GM12878 (cell line): ENCODE measurements at regions not wholly inside any gene's neighbourhood (a gene's known extent, or its start where the extent isn't known, plus 50 kb on each side); places are given as distances from the start of the nearest gene placed in this dataset.

Experiments used
- ATAC-seq: fragments of 200-7000 bp; cut with Tn5 transposase; 3 replicates; pipeline ENCODE4 v1.9.1; 2020; ENCODE audit warnings: mild to moderate bottlenecking, moderate library complexity
- BruUV-seq: library from RNA; stranded (reverse); fragments of 400-500 nt; replicated peaks from 2 replicates; lab custom pipeline; 2021; lab: Mats Ljungman, UMichigan
- CTCF ChIA-PET: fragments of 300-600 bp; sonication (Branson Sonifier 250); formaldehyde crosslinking; extraction: SDS; loops from one replicate; lab custom pipeline; 2021; ENCODE audit warnings: inconsistent platforms; lab: Yijun Ruan, JAX
- POLR2A ChIA-PET: fragments of 350-600 bp; formaldehyde crosslinking; extraction: SDS; loops from one replicate; lab custom pipeline; 2021; ENCODE audit warnings: inconsistent platforms; lab: Charles Lee
- RAD21 ChIA-PET: fragments of 300-600 bp; sonication (Branson Sonifier 250); formaldehyde crosslinking; loops from one replicate; lab custom pipeline; 2023; ENCODE audit warnings: antibody characterized with exemption; ENCODE audit not compliant: unreplicated experiment; lab: Charles Lee
- SMC1A ChIA-PET: fragments of 300-600 bp; sonication (Branson Sonifier 250); formaldehyde crosslinking; loops from one replicate; lab custom pipeline; 2023; ENCODE audit not compliant: unreplicated experiment, uncharacterized antibody; lab: Charles Lee
- DNase-seq: peaks from one replicate; pipeline ENCODE4 v3.0.0-alpha.2; 2011; ENCODE audit warnings: low read depth, low spot score
- FAIRE-seq: peaks from 3 replicates; lab custom pipeline; 2011; peaks lifted over from hg19 to GRCh38; lab: Jason Lieb, UNC
- H2AFZ ChIP-seq: 2 replicates; pipeline ENCODE4 v1.6.0; 2011; ENCODE audit warnings: low read depth, low read length, control low read depth; ENCODE audit not compliant: control insufficient read depth
- H3K27ac ChIP-seq: 2 replicates; pipeline ENCODE4 v1.5.1; 2011; ENCODE audit warnings: control low read depth; ENCODE audit not compliant: control insufficient read depth, insufficient read depth
- H3K27me3 ChIP-seq, 2 experiments: replicated peaks in 1 of 2; 2 replicates each; pipeline versions ENCODE4 v1.6.0 to v1.6.1; 2011; ENCODE audit warnings: low read length in 1 of 2; ENCODE audit not compliant: control insufficient read depth in 2 of 2, insufficient read depth in 2 of 2
- H3K36me3 ChIP-seq, 2 experiments: 2 replicates each; pipeline ENCODE4 v1.5.1; 2011; ENCODE audit warnings: low read length in 1 of 2; ENCODE audit not compliant: control insufficient read depth in 2 of 2, insufficient read depth in 2 of 2
- H3K4me1 ChIP-seq: 2 replicates; pipeline ENCODE4 v1.6.1; 2011; ENCODE audit warnings: mild to moderate bottlenecking, low read length, moderate library complexity, mixed read lengths; ENCODE audit not compliant: control insufficient read depth, insufficient read depth
- H3K4me2 ChIP-seq: 2 replicates; pipeline ENCODE4 v1.6.0; 2011; ENCODE audit warnings: control low read depth; ENCODE audit not compliant: control insufficient read depth, insufficient read depth
- H3K4me3 ChIP-seq: fragments of 200-600 bp; sonication (generic); 2 replicates; pipeline ENCODE4 v1.5.1; 2016
- H3K79me2 ChIP-seq: 2 replicates; pipeline ENCODE4 v1.6.0; 2011; ENCODE audit warnings: low read length; ENCODE audit not compliant: control insufficient read depth, insufficient read depth
- H3K9ac ChIP-seq: 2 replicates; pipeline ENCODE4 v1.8.0; 2011; ENCODE audit warnings: low read length, control low read depth, mixed read lengths; ENCODE audit not compliant: control insufficient read depth, insufficient read depth
- H3K9me3 ChIP-seq: replicated peaks from 3 replicates; pipeline ENCODE4 v1.5.1; 2011; ENCODE audit warnings: mild to moderate bottlenecking, low read length; ENCODE audit not compliant: control insufficient read depth, insufficient read depth
- H4K20me1 ChIP-seq: 2 replicates; pipeline ENCODE4 v1.6.0; 2011; ENCODE audit not compliant: control insufficient read depth, insufficient read depth
- BCL11A ChIP-seq: IDR thresholded peaks from 2 replicates; pipeline ENCODE4 v1.6.1; 2011; ENCODE audit warnings: low read depth, low read length
- BMI1 ChIP-seq: fragments of 450-650 bp; IDR thresholded peaks from 2 replicates; pipeline ENCODE4 v1.6.1; 2016; ENCODE audit warnings: mild to moderate bottlenecking, moderate library complexity, borderline replicate concordance
- CEBPB ChIP-seq, 2 experiments: fragments of 150-350 bp in 1 of 2; IDR thresholded peaks; 2 replicates each; pipeline ENCODE4 v1.6.1; 2012 to 2014; ENCODE audit warnings: low read depth in 2 of 2, low read length in 2 of 2, borderline replicate concordance in 1 of 2, inconsistent platforms in 1 of 2
- CHD4 ChIP-seq: fragments of 200-600 bp; sonication (generic); IDR thresholded peaks from 2 replicates; pipeline ENCODE4 v1.6.1; 2016; ENCODE audit warnings: mild to moderate bottlenecking
- ESRRA ChIP-seq: IDR thresholded peaks from 2 replicates; pipeline ENCODE4 v1.6.1; 2012; ENCODE audit warnings: mild to moderate bottlenecking, low read length, improper control_type of control experiment
- GABPA ChIP-seq: IDR thresholded peaks from 2 replicates; pipeline ENCODE4 v1.6.1; 2014; ENCODE audit warnings: antibody characterized with exemption, low read depth, mild to moderate bottlenecking, inconsistent platforms
- KLF5 ChIP-seq: fragments of 450-650 bp; IDR thresholded peaks from 2 replicates; pipeline ENCODE4 v1.6.1; 2014; ENCODE audit warnings: mild to moderate bottlenecking; ENCODE audit not compliant: partially characterized antibody
- LARP7 ChIP-seq: fragments of 450-650 bp; IDR thresholded peaks from 2 replicates; pipeline ENCODE4 v1.6.1; 2017; ENCODE audit warnings: mild to moderate bottlenecking
- MEF2B ChIP-seq: fragments of 450-650 bp; IDR thresholded peaks from 2 replicates; pipeline ENCODE4 v1.6.1; 2018; ENCODE audit warnings: mild to moderate bottlenecking, moderate library complexity; ENCODE audit not compliant: partially characterized antibody, poor library complexity, severe bottlenecking
- MTA3 ChIP-seq: IDR thresholded peaks from 2 replicates; pipeline ENCODE4 v1.6.1; 2012; ENCODE audit warnings: low read length, inconsistent platforms, borderline replicate concordance
- NFXL1 ChIP-seq: fragments of 450-650 bp; IDR thresholded peaks from 2 replicates; pipeline ENCODE4 v1.6.1; 2017; ENCODE audit warnings: antibody characterized with exemption, mild to moderate bottlenecking, borderline replicate concordance
- RFX5 ChIP-seq: IDR thresholded peaks from 2 replicates; pipeline ENCODE4 v1.6.1; 2011; ENCODE audit warnings: low read depth, low read length, improper control_type of control experiment
- SMARCA5 ChIP-seq: fragments of 450-650 bp; IDR thresholded peaks from 2 replicates; pipeline ENCODE4 v1.6.1; 2017; ENCODE audit warnings: mild to moderate bottlenecking
- SMC3 ChIP-seq: IDR thresholded peaks from 2 replicates; pipeline ENCODE4 v1.6.1; 2011; ENCODE audit warnings: low read length, improper control_type of control experiment, borderline replicate concordance
- STAT1 ChIP-seq: fragments of 450-650 bp; conservative IDR thresholded peaks from 2 replicates; pipeline ENCODE4 v1.6.1; 2014; ENCODE audit warnings: antibody characterized with exemption, mild to moderate bottlenecking
- STAT3 ChIP-seq: IDR thresholded peaks from 2 replicates; pipeline ENCODE4 v1.6.1; 2011; ENCODE audit warnings: low read depth, low read length, improper control_type of control experiment
- WGBS: methylation state at CpG from one replicate; pipeline ENCODE4 v1.1.6; 2016; ENCODE audit warnings: low lambda C conversion rate; ENCODE audit not compliant: insufficient replicate concordance, insufficient coverage; ENCODE audit errors: missing lambda C conversion rate; 5-methylcytosine and 5-hydroxymethylcytosine counted together
- in situ Hi-C: fragments of 300-500 bp; cut with MboI; formaldehyde crosslinking; loops from 9 replicates; pipeline ENCODE4 v1.14.3; 2018; ENCODE audit warnings: mixed read lengths
- intact Hi-C: fragments of 100-400 bp; cut with micrococcal nuclease; formaldehyde crosslinking; loops from one replicate; pipeline ENCODE4 v1.14.2; 2022; ENCODE audit not compliant: unreplicated experiment
- TF ChIP-seq, protein P1 (sequence below): IDR thresholded peaks from 2 replicates; pipeline ENCODE4 v1.6.1; 2011; ENCODE audit warnings: low read depth, mild to moderate bottlenecking, low read length, moderate library complexity, borderline replicate concordance; ENCODE audit errors: extremely low read depth
- TF ChIP-seq, protein P2 (sequence below): fragments of 450-650 bp; IDR thresholded peaks from 2 replicates; pipeline ENCODE4 v1.6.1; 2016; ENCODE audit warnings: mild to moderate bottlenecking

- Histone ChIP-seq H4K20me1 (no peaks in the 10 kb centered on the region), H3K79me2 (no peaks in the 10 kb centered on the region), H2AFZ (no peak overlapping the region), H3K9me3 (no peaks in the 10 kb centered on the region), H3K27me3 (no peaks in the 10 kb centered on the region), H3K9ac (no peak overlapping the region), H3K27ac (no peak overlapping the region), H3K36me3 (no peaks in the 10 kb centered on the region), H3K4me3 (no peak overlapping the region), H3K4me1 (no peaks in the 10 kb centered on the region), H3K4me2 (no peak overlapping the region)
- DNase-seq (no peak), ATAC-seq (no peak), FAIRE-seq (no peak)
- ChIA-PET POLR2A (no interaction called here), CTCF (interaction anchor here (0.8 to 1.5 kb wide), 3 partner anchors 16 to 72 kb away, joined by 3 to 8 read pairs (median 3); no protein-coding TSS in a partner anchor), RAD21 (interaction anchor here (0.6 to 1.3 kb wide), 4 partner anchors 12 to 697 kb away, joined by 3 to 6 read pairs (median 4); no protein-coding TSS in a partner anchor), SMC1A (interaction anchor here (0.6 to 1.4 kb wide), 8 partner anchors 8 to 138 kb away, joined by 3 to 4 read pairs (median 3); no protein-coding TSS in a partner anchor)
- in situ Hi-C loops, result no loop called here
- intact Hi-C loops, result loop anchor here (10.0 kb wide), 1 partner anchor 62 kb away; no protein-coding TSS in a partner anchor
- BruUV-seq, result no TSS peak
- TF ChIP-seq, protein P1, sequence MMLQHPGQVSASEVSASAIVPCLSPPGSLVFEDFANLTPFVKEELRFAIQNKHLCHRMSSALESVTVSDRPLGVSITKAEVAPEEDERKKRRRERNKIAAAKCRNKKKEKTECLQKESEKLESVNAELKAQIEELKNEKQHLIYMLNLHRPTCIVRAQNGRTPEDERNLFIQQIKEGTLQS, result no peak
- 49% methylated on average over 6 of the region's 6 CpGs for WGBS
Measured at GRCh38 chr9:99303177-99303576, 81.1 kb downstream of the SEC61B start.

DNA sequence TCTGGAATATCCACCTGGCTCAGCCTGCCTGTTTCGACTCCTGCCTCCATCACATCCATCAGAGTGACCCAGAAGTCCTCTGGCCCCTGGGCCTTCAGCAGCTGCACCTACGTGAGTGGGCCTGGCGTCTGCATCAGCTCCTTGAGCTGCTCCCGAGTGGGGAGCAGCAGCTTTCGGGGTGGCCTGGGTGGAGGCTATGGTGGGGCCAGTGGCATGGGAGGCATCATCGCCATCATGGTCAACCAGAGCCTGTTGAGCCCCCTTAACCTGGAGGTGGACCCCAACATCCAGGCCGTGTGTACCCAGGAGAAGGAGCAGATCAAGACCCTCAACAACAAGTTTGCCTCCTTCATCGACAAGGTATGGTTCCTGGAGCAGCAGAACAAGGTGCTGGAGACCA, 83.0 kb downstream of the SEC61B start:
- Histone ChIP-seq H4K20me1 (no peaks in the 10 kb centered on the region), H3K4me3 (no peak overlapping the region), H3K36me3 (no peaks in the 10 kb centered on the region), H3K79me2 (no peaks in the 10 kb centered on the region), H3K27me3 (no peaks in the 10 kb centered on the region), H3K4me1 (peaks cover 5% of the 10 kb centered on the region; the same call in 1 of the 2 replicates), H3K9me3 (no peaks in the 10 kb centered on the region), H2AFZ (no peak overlapping the region), H3K4me2 (no peak overlapping the region), H3K9ac (no peak overlapping the region), H3K27ac (no peak overlapping the region)
- ChIA-PET SMC1A (interaction anchor here (0.9 to 1.3 kb wide), 3 partner anchors 9 to 73 kb away, joined by 3 read pairs; no protein-coding TSS in a partner anchor), RAD21 (no interaction called here), POLR2A (no interaction called here), CTCF (interaction anchor here (1.3 kb wide), 1 partner anchor 14 kb away, joined by 4 read pairs; no protein-coding TSS in a partner anchor)
- 28% methylated on average over 8 of the region's 8 CpGs for WGBS
- intact Hi-C loops, result loop anchor here (10.0 kb wide), 1 partner anchor 60 kb away; no protein-coding TSS in a partner anchor
- DNase-seq, result no peak
- ATAC-seq, result no peak
- in situ Hi-C loops, result no loop called here
- no peak for FAIRE-seq
- no TSS peak for BruUV-seq
- TF ChIP-seq CHD4 (no peak), ESRRA (no peak), MTA3 (no peak), RFX5 (no peak), KLF5 (no peak), NFXL1 (no peak), BCL11A (no peak), CEBPB (IDR thresholded peaks at IDR 0.05; ENCODE audit: borderline replicate concordance in 1 of 2, low read depth in 2 of 2, low read length in 2 of 2) (no peak), STAT1 (no peak), STAT3 (no peak), BMI1 (no peak), SMC3 (no peak), LARP7 (no peak), MEF2B (no peak), SMARCA5 (no peak), GABPA (no peak)
- TF ChIP-seq, protein P2, sequence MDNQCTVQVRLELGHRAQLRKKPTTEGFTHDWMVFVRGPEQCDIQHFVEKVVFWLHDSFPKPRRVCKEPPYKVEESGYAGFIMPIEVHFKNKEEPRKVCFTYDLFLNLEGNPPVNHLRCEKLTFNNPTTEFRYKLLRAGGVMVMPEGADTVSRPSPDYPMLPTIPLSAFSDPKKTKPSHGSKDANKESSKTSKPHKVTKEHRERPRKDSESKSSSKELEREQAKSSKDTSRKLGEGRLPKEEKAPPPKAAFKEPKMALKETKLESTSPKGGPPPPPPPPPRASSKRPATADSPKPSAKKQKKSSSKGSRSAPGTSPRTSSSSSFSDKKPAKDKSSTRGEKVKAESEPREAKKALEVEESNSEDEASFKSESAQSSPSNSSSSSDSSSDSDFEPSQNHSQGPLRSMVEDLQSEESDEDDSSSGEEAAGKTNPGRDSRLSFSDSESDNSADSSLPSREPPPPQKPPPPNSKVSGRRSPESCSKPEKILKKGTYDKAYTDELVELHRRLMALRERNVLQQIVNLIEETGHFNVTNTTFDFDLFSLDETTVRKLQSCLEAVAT, result no peak
